GM18519 (cell line): ENCODE measurements at regions not wholly inside any gene's neighbourhood (a gene's known extent, or its start where the extent isn't known, plus 50 kb on each side); places are given as distances from the start of the nearest gene placed in this dataset.
"Not testable (repeated sequence)": the region's sequence is repeated elsewhere in the genome, so short reads cannot be mapped to it uniquely, and the experiment has no call there.

ENCODE experiments used
- ATAC-seq: cut with Tn5 transposase; IDR thresholded peaks from one replicate; pipeline ENCODE4 v1.9.1; 2021; ENCODE audit warnings: mild to moderate bottlenecking, moderate library complexity; ENCODE audit not compliant: unreplicated experiment, low FRiP score

DNA sequence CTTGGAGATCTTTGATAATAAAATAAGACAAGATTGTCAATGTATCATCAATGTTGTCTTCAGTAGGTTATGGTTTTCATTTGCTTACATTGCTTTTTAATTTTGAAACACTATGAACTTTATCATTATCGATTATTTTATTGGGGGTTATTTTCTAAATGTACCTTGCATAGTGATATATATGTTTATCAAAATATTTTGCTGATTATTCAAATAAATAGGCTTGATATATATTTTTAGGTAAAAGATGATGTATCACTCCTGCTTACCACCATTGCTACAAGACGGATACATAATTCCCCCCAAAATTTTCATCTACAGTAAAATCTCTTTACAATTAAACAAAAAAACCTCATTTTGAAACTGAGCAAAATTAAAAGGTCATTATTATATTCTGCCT, 293.8 kb downstream of the SUCLG1 start:
- ATAC-seq = no peak

DNA sequence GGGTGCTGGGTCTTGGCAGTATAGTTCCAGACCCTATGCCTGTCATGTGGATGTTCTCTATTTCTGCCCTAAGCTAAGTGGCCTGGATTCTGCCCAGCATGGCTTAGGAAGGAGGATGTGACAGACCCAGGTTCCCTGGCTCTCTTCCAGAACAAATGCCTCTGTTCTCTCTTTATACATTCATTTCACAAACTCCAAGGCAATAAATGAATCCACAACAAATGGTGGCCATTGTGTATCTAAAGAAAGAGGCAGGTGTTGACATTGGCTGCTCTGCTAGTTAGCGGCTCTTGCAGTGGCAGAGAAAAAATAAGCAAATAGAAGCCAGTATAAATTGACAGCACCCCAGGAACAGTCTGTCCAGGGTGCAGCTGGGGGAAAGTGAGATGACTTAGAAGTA, 298.6 kb downstream of the SUCLG1 start:
- ATAC-seq = no peak

- no peak for ATAC-seq
These were observed 300.5 kb downstream of the SUCLG1 start for GRCh38 chr2:84158605-84159004.

DNA sequence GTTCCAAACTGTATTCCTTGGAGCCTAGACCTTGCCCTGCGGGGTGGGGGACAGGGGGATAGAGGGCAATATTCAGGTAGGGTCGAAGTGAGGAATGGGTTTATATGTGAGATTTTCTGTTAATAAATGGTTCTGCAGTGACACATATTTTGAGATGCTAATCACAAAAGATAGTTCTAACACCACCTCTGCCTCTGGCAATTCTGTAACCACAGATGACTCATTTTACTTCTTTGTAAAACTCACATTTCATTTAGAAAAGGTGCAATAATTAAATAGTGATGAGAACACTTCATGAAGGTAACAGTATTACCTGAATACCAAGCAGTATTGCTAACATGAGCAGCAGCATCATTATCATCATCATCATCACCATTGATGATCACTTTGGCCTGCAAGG, 306.6 kb downstream of the SUCLG1 start:
- no peak for ATAC-seq

DNA sequence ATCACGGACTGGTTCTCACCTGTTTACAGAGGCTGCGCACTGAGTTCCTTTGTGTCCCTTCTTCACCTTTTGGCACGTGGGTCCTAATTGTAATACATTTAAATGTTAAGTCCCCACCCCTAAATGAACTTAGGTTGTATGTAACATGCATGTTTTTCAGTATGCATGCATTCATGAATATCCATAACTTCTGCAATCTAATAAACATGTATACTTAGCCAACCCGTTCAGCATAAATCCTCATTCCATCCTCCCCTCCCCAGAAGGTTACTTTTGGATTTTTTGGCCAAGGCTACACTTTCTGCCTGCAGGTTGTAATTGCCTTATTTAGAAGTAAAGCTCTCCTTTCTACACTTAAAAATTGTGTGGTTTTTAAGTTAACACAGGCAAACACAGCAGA, 314.7 kb downstream of the SUCLG1 start:
- no peak for ATAC-seq

DNA sequence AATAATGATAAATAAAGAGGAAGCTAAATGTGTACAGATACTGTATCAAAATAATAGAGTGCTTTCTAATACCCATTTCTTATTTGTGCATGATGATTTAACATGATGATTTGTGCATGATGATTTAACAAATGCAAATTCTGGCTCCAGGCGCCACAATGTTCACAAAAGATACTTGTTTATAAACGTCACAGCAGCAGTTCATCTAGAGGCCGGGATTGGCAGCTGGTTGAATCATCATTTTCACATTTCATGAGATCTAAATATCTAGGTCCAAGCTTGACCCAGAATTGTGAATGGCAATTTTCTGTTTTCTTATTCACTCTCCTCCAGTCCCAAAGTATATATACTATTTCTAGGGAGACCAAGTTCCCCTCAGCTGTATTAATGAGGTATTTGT, 322.0 kb downstream of the SUCLG1 start:
- ATAC-seq = no peak

GRCh38 chr2:84132370-84132769, 326.7 kb downstream of the SUCLG1 start:
- no peak for ATAC-seq

DNA sequence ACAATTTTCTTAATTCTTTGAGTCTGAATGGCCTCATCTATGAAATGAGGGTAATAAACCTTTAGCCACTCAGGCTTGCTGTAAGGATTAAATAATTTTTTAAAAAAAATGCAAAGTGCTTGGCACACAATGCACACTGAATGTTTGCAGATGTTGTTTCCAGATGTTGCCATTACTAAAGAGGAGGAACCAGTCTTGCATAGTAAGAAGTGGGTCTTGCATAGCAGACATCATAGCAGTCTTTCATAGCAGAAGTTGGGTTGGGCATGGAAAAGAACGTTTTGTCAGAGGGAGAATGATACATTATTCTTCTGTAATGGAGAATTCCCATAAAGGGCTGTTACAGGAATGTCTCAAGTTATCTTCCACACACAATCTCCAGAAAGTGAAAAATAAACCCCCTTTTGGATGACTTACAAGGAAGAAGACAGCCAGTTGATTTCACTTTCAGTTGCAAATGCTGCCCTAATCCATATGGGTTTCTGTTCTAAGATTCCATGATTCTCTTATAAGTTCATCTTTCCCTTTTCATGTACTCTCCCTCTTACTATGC, 327.7 kb downstream of the SUCLG1 start:
- ATAC-seq = no peak

DNA sequence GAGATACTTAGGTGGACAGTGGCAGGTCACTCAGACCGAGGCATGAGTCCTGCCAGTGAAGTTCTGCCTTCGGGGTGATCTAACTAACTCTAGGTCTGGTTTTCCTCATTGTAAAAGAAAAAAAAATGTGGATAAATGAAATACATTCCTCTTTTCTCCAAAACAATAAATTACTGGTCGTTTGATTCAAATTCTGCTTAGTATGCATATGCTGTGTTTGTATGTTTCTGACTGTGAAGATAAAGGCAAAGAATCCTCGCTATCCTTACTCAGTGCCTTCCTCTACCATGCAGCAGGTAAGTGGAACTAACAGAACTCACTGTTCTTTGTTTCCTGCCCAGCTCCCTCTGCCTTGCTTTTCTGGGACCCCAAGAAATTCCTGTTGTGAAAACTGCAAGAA, 330.1 kb downstream of the SUCLG1 start:
- ATAC-seq = no peak

DNA sequence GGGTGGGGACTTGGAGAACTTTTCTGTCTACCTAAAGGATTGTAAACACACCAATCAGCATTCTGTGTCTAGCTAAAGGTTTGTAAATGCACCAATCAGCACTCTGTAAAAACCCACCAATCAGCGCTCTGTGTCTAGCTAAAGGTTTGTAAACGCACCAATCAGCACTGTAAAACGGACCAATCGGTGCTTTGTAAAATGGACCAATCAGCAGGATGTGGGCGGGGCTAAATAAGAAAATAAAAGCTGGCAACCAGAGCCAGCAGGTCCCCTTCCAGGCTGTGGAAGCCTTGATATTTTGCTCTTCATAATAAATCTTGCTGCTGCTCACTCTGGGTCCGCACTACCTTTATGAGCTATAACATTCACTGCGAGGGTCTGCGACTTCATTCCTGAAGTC, 331.3 kb downstream of the SUCLG1 start:
- ATAC-seq = not testable (repeated sequence)

GRCh38 chr2:84126530-84126929, 332.6 kb downstream of the SUCLG1 start:
- ATAC-seq = no peak

GRCh38 chr2:84126084-84126483, 333.0 kb downstream of the SUCLG1 start:
- ATAC-seq = no peak

- no peak for ATAC-seq
These were observed 342.9 kb downstream of the SUCLG1 start for GRCh38 chr2:84116143-84116542.

DNA sequence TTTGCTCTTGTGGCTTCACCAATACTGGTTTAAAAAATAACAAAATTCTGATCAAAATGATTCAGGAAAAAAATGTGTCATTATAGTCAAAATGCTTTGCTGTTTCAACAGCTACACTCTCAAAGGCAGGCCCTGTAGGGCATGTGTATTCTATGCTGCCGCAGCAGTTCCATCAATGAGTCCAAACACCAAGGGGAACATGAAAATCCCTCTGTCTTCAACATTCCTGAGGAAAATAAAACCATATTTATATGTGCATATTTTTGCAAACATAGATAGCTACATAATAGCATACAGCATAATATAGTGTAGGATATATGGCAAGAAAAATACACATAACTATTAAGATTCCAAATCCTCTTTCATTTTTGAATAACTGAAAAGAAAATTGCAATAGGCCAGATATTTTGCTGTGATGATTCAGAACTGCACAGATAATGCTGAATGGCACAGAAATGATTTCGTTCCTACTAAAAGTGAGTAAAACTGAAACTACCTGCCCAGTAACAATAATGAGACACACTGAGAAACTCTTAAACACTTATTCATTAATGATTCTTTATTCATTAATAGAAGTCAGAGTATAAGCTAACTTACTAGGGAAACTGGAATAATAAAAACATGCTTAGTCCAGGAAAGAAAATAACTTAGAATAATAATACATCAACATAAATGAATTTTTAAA, 343.8 kb downstream of the SUCLG1 start:
- peak; percentile 78 for ATAC-seq

DNA sequence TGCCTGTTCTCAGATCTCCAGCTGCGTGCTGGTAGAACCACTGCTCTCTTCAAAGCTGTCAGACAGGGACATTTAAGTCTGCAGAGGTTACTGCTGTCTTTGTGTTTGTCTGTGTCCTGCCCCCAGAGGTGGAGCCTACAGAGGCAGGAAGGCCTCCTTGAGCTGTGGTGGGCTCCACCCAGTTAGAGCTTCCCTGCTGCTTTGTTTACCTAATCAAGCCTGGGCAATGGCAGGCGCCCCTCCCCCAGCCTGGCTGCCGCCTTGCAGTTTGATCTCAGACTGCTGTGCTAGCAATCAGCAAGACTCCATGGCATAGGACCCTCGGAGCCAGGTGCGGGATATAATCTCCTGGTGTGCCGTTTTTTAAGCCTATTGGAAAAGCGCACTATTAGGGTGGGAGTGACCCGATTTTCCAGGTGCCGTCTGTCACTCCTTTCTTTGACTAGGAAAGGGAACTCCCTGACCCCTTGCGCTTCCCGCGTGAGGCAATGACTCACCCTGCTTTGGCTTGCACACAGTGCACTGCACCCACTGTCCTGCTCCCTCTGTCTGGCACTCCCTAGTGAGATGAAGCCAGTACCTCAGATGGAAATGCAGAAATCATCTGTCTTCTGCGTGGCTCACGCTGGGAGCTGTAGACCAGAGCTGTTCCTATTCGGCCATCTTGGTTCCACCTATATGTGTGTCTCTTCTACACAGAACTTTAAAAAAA, 355.1 kb downstream of the SUCLG1 start:
- ATAC-seq = not testable (repeated sequence)

- ATAC-seq = no peak
These were observed 356.8 kb downstream of the SUCLG1 start for GRCh38 chr2:84102274-84102673.

- ATAC-seq = no peak
These were observed 370.4 kb downstream of the SUCLG1 start for GRCh38 chr2:84088656-84089055.

DNA sequence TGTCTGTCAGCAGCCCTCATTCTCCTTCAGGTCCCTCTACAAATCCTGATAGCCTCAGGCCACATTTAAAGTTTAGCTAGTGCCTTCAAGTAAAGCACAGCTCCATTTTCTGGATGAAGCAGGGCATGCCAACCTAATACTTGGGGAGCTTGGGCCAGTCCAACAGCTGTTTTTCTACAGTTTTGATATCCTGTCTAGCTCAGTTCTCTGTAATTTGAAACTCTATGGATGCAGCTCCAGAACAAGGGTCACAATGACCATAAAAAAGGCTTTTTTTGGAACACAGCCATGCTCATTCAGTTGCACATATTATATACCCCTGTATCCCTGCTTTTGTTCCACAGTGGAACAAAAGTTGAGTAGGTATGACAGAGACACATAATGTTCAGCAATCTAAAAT, 373.5 kb downstream of the SUCLG1 start:
- no peak for ATAC-seq

DNA sequence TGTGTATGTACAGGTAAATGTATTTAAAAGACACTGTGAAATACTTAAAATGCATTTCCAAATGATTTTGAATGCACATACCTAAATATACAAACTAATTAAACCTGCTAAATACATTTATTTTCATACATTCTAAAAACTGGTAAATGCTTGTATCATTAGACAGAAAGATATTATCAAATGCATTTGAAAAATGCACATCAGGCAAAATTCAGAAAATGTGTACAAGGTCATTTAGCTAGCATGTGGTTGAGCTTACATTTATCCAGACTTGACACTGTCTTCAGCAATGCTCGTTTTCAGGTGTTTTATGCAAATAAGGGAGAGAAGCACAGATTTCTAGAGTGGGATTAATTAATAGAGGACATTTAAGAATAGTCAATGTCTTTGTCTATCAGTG, 374.2 kb downstream of the SUCLG1 start:
- no peak for ATAC-seq

DNA sequence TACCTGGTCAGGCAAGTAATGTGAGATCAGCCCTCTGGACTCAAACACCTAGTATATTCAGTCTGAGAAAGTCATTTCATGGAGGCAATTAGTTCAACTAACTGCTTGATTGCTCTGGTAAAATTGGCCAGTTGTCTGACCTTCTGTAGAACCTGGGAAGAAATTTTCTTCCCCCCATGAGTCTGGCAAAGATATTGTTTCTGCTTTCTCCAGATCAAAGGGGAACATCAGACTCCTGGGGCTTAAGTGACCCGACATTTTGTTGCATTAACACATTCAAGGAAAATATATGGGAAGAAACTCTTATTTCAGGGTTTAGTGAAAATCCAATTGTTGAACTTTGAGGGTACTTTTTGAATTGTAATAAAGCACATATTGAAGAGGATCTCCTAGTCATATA, 375.1 kb downstream of the SUCLG1 start:
- ATAC-seq = no peak

DNA sequence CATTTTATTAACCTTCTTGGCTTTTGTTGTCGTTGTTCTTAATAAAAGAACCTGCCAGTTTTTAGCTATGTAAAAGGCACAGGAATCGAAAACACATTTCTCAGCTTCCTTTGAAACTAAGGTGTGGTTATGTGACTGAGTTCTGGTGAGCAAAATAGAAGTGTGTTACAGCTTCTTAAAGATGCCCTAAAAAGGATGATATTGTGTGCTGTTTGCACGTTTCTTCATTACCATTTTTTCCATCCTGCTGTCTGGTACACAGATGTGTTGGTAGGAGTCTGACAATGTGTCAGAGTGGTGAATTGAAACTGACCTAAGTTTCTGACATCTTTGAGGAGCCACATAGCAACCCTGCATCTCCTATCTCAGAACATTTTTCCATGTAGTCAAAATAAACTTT, 380.6 kb downstream of the SUCLG1 start:
- ATAC-seq = no peak

- peak; percentile 66 for ATAC-seq
These were observed 381.6 kb downstream of the SUCLG1 start for GRCh38 chr2:84077496-84077895.
